Transverse colon (tissue), 4 donors: ENCODE measurements at regions not wholly inside any gene's neighbourhood (a gene's known extent, or its start where the extent isn't known, plus 50 kb on each side); places are given as distances from the start of the nearest gene placed in this dataset.

Experiments
- CTCF ChIP-seq, 5 experiments: fragments of 200-600 bp in 3 of 5; fragments of 450-650 bp in 2 of 5; sonication (generic) in 3 of 5; IDR thresholded peaks; 1 replicate in 2 of 5; 2 replicates in 3 of 5; pipeline ENCODE4 v1.5.1; 2016 to 2017; ENCODE audit warnings: antibody characterized with exemption in 5 of 5, inconsistent platforms in 3 of 5, mild to moderate bottlenecking in 2 of 5, moderate library complexity in 1 of 5
- EP300 ChIP-seq: sonication (generic); formaldehyde crosslinking; IDR thresholded peaks from one replicate; pipeline ENCODE4 v1.6.1; 2017; ENCODE audit warnings: antibody characterized with exemption, low read depth
- POLR2A ChIP-seq: fragments of 450-650 bp; IDR thresholded peaks from one replicate; pipeline ENCODE4 v1.6.1; 2016; ENCODE audit warnings: antibody characterized with exemption, mild to moderate bottlenecking, moderate library complexity
- POLR2AphosphoS5 ChIP-seq, 3 donors: sonication (generic); formaldehyde crosslinking; IDR thresholded peaks; one replicate each; pipeline ENCODE4 v1.6.1; 2016; ENCODE audit warnings: antibody characterized with exemption in 3 of 3

DNA sequence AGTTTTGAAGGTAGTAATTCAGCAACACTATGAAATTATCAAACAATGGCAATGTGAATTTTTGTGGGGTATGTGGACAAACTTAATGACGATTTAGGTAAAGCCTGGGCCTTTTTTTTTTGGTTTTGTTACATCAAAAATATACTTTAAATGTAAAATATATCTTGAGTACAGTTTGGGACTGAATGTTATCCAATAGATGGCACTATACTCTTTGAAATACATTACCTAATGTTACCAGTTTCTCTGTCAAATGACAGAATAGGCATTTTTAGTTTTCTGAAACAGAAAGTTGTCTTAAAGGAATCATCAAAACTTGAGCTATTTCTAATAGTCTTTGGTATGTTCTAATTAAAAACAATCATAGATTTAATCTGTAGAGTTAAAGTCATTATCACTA lies 1651.9 kb downstream of the C4orf33 start:
- TF ChIP-seq CTCF (IDR thresholded peaks at IDR 0.05) (peak in 1 of 5 experiments; percentile 13), EP300 (no peak), POLR2A (no peak), POLR2AphosphoS5 (IDR thresholded peaks at IDR 0.05) (no peak)
